HEK293 (cell line): ENCODE measurements at regions not wholly inside any gene's neighbourhood (a gene's known extent, or its start where the extent isn't known, plus 50 kb on each side); places are given as distances from the start of the nearest gene placed in this dataset.

Source experiments
- GLIS1 ChIP-seq: fragments of 450-650 bp; formaldehyde crosslinking; IDR thresholded peaks from 2 replicates; pipeline ENCODE4 v1.5.1; 2016; ENCODE audit warnings: missing biosample characterization, missing genetic modification characterization
- GLIS2 ChIP-seq: fragments of 450-650 bp; formaldehyde crosslinking; IDR thresholded peaks from 2 replicates; pipeline ENCODE4 v1.5.1; 2016; ENCODE audit warnings: missing biosample characterization, missing genetic modification characterization
- KLF16 ChIP-seq: fragments of 450-650 bp; formaldehyde crosslinking; IDR thresholded peaks from 2 replicates; pipeline ENCODE4 v1.5.1; 2017; ENCODE audit warnings: missing biosample characterization, missing genetic modification characterization
- PBX3 ChIP-seq: sonication (generic); formaldehyde crosslinking; IDR thresholded peaks from 2 replicates; pipeline ENCODE4 v1.8.1; 2022; ENCODE audit warnings: mild to moderate bottlenecking, moderate library complexity, missing genetic modification reagents
- ZBTB17 ChIP-seq: fragments of 450-650 bp; formaldehyde crosslinking; IDR thresholded peaks from 2 replicates; pipeline ENCODE4 v1.5.1; 2016; ENCODE audit warnings: missing biosample characterization, missing genetic modification characterization
- ZNF221 ChIP-seq: fragments of 450-650 bp; formaldehyde crosslinking; IDR thresholded peaks from 2 replicates; pipeline ENCODE4 v1.5.1; 2017; ENCODE audit warnings: missing biosample characterization, missing genetic modification characterization, borderline replicate concordance
- ZNF24 ChIP-seq: fragments of 450-650 bp; formaldehyde crosslinking; IDR thresholded peaks from 2 replicates; pipeline ENCODE4 v1.5.1; 2016; ENCODE audit warnings: missing biosample characterization, missing genetic modification characterization
- ZNF324 ChIP-seq: fragments of 450-650 bp; formaldehyde crosslinking; IDR thresholded peaks from 2 replicates; pipeline ENCODE4 v1.5.1; 2016; ENCODE audit warnings: missing biosample characterization, missing genetic modification characterization
- ZNF544 ChIP-seq: fragments of 450-650 bp; formaldehyde crosslinking; IDR thresholded peaks from 2 replicates; pipeline ENCODE4 v1.5.0; 2017; ENCODE audit warnings: missing biosample characterization, missing genetic modification characterization
- ZNF830 ChIP-seq: fragments of 450-650 bp; IDR thresholded peaks from 2 replicates; pipeline ENCODE4 v1.5.0; 2018; ENCODE audit warnings: missing biosample characterization, missing genetic modification characterization, low read depth, mild to moderate bottlenecking, moderate library complexity
- ZNF843 ChIP-seq: fragments of 450-650 bp; formaldehyde crosslinking; IDR thresholded peaks from 2 replicates; pipeline ENCODE4 v1.5.1; 2016; ENCODE audit warnings: missing biosample characterization, missing genetic modification characterization
- TF ChIP-seq, protein P1 (sequence below): fragments of 450-650 bp; formaldehyde crosslinking; IDR thresholded peaks from 2 replicates; pipeline ENCODE4 v1.5.1; 2016; ENCODE audit warnings: missing biosample characterization, missing genetic modification characterization
- TF ChIP-seq, protein P2 (sequence below): fragments of 450-650 bp; formaldehyde crosslinking; IDR thresholded peaks from 2 replicates; pipeline ENCODE4 v1.5.1; 2016; ENCODE audit warnings: missing biosample characterization, missing genetic modification characterization

DNA sequence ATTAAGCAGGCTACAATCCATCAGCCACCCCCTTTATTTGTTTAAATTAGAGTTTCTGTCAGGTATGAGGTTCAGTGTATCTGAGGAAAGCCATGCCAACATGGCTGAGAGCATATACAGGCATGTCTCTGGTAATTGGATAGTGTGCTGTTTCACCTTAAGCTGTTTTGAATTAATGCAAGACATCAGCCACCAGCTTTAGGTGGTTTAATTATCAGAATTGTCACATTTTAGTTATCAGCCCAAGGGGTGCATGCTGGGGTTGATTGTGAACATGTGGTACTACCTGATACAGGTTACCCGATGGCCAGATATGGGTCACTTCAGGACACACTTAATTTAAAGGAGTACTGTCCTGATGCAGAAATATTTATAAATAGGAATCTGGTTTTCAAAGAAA lies 353.2 kb upstream of the TENM3 start:
- TF ChIP-seq, protein P1, sequence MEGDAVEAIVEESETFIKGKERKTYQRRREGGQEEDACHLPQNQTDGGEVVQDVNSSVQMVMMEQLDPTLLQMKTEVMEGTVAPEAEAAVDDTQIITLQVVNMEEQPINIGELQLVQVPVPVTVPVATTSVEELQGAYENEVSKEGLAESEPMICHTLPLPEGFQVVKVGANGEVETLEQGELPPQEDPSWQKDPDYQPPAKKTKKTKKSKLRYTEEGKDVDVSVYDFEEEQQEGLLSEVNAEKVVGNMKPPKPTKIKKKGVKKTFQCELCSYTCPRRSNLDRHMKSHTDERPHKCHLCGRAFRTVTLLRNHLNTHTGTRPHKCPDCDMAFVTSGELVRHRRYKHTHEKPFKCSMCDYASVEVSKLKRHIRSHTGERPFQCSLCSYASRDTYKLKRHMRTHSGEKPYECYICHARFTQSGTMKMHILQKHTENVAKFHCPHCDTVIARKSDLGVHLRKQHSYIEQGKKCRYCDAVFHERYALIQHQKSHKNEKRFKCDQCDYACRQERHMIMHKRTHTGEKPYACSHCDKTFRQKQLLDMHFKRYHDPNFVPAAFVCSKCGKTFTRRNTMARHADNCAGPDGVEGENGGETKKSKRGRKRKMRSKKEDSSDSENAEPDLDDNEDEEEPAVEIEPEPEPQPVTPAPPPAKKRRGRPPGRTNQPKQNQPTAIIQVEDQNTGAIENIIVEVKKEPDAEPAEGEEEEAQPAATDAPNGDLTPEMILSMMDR (tag by site-specific recombination), result no peak
- TF ChIP-seq ZNF544 (tag by site-specific recombination) (no peak), ZNF24 (no peak), KLF16 (tag by site-specific recombination) (no peak), ZBTB17 (no peak), GLIS1 (no peak), GLIS2 (tag by site-specific recombination) (no peak), ZNF843 (tag by site-specific recombination) (no peak), PBX3 (CRISPR knock-in tag) (no peak), ZNF324 (tag by site-specific recombination) (no peak), ZNF221 (tag by site-specific recombination) (no peak), ZNF830 (tag by site-specific recombination) (no peak)
- TF ChIP-seq, protein P2, sequence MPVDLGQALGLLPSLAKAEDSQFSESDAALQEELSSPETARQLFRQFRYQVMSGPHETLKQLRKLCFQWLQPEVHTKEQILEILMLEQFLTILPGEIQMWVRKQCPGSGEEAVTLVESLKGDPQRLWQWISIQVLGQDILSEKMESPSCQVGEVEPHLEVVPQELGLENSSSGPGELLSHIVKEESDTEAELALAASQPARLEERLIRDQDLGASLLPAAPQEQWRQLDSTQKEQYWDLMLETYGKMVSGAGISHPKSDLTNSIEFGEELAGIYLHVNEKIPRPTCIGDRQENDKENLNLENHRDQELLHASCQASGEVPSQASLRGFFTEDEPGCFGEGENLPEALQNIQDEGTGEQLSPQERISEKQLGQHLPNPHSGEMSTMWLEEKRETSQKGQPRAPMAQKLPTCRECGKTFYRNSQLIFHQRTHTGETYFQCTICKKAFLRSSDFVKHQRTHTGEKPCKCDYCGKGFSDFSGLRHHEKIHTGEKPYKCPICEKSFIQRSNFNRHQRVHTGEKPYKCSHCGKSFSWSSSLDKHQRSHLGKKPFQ (tag by site-specific recombination), result no peak
